NT2/D1 (cell line): ENCODE measurements at regions not wholly inside any gene's neighbourhood (a gene's known extent, or its start where the extent isn't known, plus 50 kb on each side); places are given as distances from the start of the nearest gene placed in this dataset.

Experiments used
- DNase-seq: peaks from one replicate; pipeline ENCODE4 v3.0.0-alpha.2; 2011; ENCODE audit warnings: low read depth, low spot score
- H3K27me3 ChIP-seq: 2 replicates; pipeline ENCODE4 v1.6.0; 2011; ENCODE audit warnings: mild to moderate bottlenecking; ENCODE audit not compliant: insufficient read length, insufficient read depth
- H3K36me3 ChIP-seq: 2 replicates; pipeline ENCODE4 v1.6.1; 2011; ENCODE audit warnings: mild to moderate bottlenecking, low read length, mixed read lengths; ENCODE audit not compliant: insufficient read depth, insufficient read length
- H3K4me1 ChIP-seq: 2 replicates; pipeline ENCODE4 v1.5.1; 2011; ENCODE audit not compliant: insufficient read depth, insufficient read length
- H3K4me3 ChIP-seq: 2 replicates; pipeline ENCODE4 v1.5.1; 2011; ENCODE audit warnings: low read depth; ENCODE audit not compliant: insufficient read length
- H3K9ac ChIP-seq: 2 replicates; pipeline ENCODE4 v1.6.0; 2011; ENCODE audit warnings: low read depth; ENCODE audit not compliant: insufficient read length
- H3K9me3 ChIP-seq: 2 replicates; pipeline ENCODE4 v1.5.1; 2011; ENCODE audit warnings: mild to moderate bottlenecking, low read length; ENCODE audit not compliant: insufficient read depth
- SUZ12 ChIP-seq: IDR thresholded peaks from 2 replicates; pipeline ENCODE4 v1.6.1; 2011; ENCODE audit not compliant: insufficient read length, insufficient read depth; ENCODE audit errors: extremely low read depth
- YY1 ChIP-seq: IDR thresholded peaks from 2 replicates; pipeline ENCODE4 v1.6.1; 2011; ENCODE audit not compliant: insufficient read length, insufficient read depth
- ZNF274 ChIP-seq: IDR thresholded peaks from 2 replicates; pipeline ENCODE4 v1.6.1; 2011; ENCODE audit warnings: mild to moderate bottlenecking, low read depth, low read length

GRCh38 chr7:86981127-86981526, 78.3 kb downstream of the ELAPOR2 start:
- TF ChIP-seq ZNF274 (no peak), YY1 (no peak), SUZ12 (no peak)

DNA sequence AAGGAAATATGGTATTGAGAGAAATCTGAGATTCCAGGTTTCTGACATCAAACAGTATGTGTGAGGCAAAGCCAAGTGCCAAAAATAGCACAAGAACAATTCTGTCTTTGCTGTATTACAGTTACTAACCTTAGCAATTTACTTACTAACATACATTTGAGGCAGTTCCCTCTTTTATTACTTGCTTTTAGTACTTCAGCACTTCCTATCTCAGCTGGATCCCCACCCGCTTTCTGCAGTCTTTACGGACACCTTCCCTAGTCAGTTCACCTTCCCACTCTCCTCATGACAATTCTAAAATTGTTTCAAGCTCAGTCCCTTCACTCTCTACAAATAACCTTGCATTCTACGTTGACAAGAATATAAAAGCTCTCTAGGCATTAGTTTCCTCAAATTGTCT, 79.2 kb downstream of the ELAPOR2 start:
- TF ChIP-seq ZNF274 (no peak), YY1 (no peak), SUZ12 (no peak)
- no peaks in the 10 kb centered on the region for H3K4me1 ChIP-seq
- H3K9me3 ChIP-seq, result no peaks in the 10 kb centered on the region
- no peak for DNase-seq
- no peak overlapping the region for H3K4me3 ChIP-seq
- no peaks in the 10 kb centered on the region for H3K36me3 ChIP-seq
- H3K27me3 ChIP-seq, result no peaks in the 10 kb centered on the region
- H3K9ac ChIP-seq, result no peak overlapping the region

More at GRCh38 chr7:86981127-86981526, 78.3 kb downstream of the ELAPOR2 start:
- Histone ChIP-seq H3K27me3 (no peaks in the 10 kb centered on the region), H3K36me3 (no peaks in the 10 kb centered on the region), H3K9ac (no peak overlapping the region), H3K9me3 (no peaks in the 10 kb centered on the region), H3K4me3 (no peak overlapping the region), H3K4me1 (no peaks in the 10 kb centered on the region)
- no peak for DNase-seq

DNA sequence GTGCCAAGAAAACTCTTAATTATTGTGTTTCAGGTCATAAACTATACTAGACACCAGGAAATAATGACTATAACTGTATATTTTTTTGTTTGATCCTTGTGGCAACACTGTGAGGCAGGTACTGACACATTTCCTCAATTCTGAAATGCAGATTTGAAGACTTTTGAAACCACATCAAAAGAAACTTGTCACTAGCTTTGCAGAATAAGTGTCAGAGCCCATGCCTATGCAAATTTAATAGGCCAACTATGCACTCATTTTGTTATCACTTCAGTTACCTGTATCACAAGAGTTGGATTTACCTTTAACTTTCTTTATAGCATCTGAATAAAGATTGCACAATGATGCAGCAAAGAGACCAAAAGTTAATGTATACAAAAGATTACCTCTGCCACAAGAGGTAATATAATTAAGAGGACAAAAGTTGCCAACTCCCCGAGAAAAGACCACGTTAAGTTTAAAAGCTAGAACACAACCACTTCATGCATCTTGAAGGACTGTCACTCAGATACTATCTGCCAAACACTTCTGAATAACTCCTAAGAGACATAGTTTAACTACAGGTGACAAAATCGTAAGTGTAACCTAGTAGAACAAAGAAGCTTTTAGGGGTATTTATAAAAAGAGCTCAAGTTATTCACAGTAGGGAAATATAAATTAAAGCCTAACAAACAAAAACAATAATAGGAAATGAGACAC, 80.5 kb downstream of the ELAPOR2 start:
- no peak overlapping the region for H3K9ac ChIP-seq

DNA sequence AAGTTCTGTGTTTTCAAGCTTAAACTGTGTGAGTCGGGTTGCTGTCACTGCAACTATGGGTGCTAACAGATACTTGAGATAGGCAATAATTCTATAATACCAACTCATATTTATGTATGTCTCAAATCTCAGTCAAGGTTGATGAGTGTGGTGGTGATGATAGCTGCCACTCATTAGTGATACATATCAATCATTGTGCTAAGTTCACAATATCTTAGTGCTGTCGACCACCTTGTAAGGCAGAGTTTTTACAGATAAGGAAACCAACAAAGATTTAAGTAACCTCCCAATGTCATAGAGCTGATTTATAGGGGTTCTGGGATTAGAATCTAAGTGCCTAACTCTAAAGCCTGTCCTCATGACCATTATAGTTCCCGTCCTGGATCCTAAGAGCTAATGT, 82.5 kb downstream of the ELAPOR2 start:
- no peaks in the 10 kb centered on the region for H3K27me3 ChIP-seq
- no peaks in the 10 kb centered on the region for H3K36me3 ChIP-seq
- TF ChIP-seq ZNF274, result no peak
- no peak for TF ChIP-seq YY1
- no peaks in the 10 kb centered on the region; the same call in 1 of the 2 replicates for H3K9me3 ChIP-seq
- no peak for DNase-seq
- no peaks in the 10 kb centered on the region for H3K4me1 ChIP-seq
- H3K4me3 ChIP-seq, result no peak overlapping the region
- H3K9ac ChIP-seq, result no peak overlapping the region

More for the DNA sequence above, 80.5 kb downstream of the ELAPOR2 start:
- no peak for DNase-seq
- Histone ChIP-seq H3K36me3 (no peaks in the 10 kb centered on the region), H3K27me3 (no peaks in the 10 kb centered on the region), H3K9me3 (no peaks in the 10 kb centered on the region), H3K4me1 (no peaks in the 10 kb centered on the region), H3K4me3 (no peak overlapping the region)
- no peak for TF ChIP-seq YY1
- no peak for TF ChIP-seq SUZ12
- TF ChIP-seq ZNF274, result no peak

GRCh38 chr7:86975914-86976313, 83.5 kb downstream of the ELAPOR2 start:
- H3K4me3 ChIP-seq, result no peak overlapping the region
- TF ChIP-seq SUZ12 (no peak), YY1 (no peak), ZNF274 (no peak)
- DNase-seq, result no peak
- no peaks in the 10 kb centered on the region for H3K36me3 ChIP-seq
- no peaks in the 10 kb centered on the region; the same call in 1 of the 2 replicates for H3K9me3 ChIP-seq
- no peaks in the 10 kb centered on the region for H3K4me1 ChIP-seq
- H3K9ac ChIP-seq, result no peak overlapping the region
- no peaks in the 10 kb centered on the region for H3K27me3 ChIP-seq

- no peak overlapping the region for H3K9ac ChIP-seq
- no peaks in the 10 kb centered on the region for H3K36me3 ChIP-seq
- H3K4me1 ChIP-seq, result no peaks in the 10 kb centered on the region
- no peaks in the 10 kb centered on the region; the same call in 1 of the 2 replicates for H3K9me3 ChIP-seq
- no peak overlapping the region for H3K4me3 ChIP-seq
- H3K27me3 ChIP-seq, result no peaks in the 10 kb centered on the region
- no peak for TF ChIP-seq YY1
- TF ChIP-seq SUZ12, result no peak
- no peak for TF ChIP-seq ZNF274
- no peak for DNase-seq
Measured at GRCh38 chr7:86975449-86975848, 84.0 kb downstream of the ELAPOR2 start.

GRCh38 chr7:86972072-86972471, 87.4 kb downstream of the ELAPOR2 start:
- no peaks in the 10 kb centered on the region; the same call in 1 of the 2 replicates for H3K9me3 ChIP-seq
- H3K27me3 ChIP-seq, result no peaks in the 10 kb centered on the region
- no peak overlapping the region for H3K4me3 ChIP-seq
- no peaks in the 10 kb centered on the region for H3K4me1 ChIP-seq
- no peaks in the 10 kb centered on the region for H3K36me3 ChIP-seq
- no peak for DNase-seq
- TF ChIP-seq ZNF274 (no peak), YY1 (no peak), SUZ12 (no peak)
- no peak overlapping the region for H3K9ac ChIP-seq

DNA sequence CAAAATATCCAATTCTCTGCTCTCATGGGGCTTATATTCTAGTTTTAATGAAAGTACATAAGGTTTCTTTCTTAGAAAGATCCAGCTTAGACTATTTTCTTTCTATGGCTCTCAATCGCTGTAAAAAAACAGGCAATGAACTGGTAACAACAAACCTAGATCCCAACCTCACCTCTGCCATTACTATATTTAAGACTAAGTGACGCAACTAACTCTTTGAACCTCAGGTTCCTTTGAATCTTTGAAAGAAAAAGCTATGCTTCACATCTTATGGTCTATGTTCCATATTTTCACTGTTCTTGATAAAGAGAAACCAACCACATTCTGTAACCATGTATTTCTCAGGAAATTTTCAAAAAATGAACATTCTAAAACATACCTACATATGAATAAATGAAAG, 88.5 kb downstream of the ELAPOR2 start:
- no peak for DNase-seq
- H3K36me3 ChIP-seq, result no peaks in the 10 kb centered on the region
- H3K27me3 ChIP-seq, result no peaks in the 10 kb centered on the region
- no peak for TF ChIP-seq YY1
- TF ChIP-seq ZNF274, result no peak
- no peak for TF ChIP-seq SUZ12
- H3K4me3 ChIP-seq, result no peak overlapping the region
- no peaks in the 10 kb centered on the region; the same call in 1 of the 2 replicates for H3K9me3 ChIP-seq
- H3K9ac ChIP-seq, result no peak overlapping the region
- H3K4me1 ChIP-seq, result no peaks in the 10 kb centered on the region
